ENCODE measurements at regions not wholly inside any gene's neighbourhood (a gene's known extent, or its start where the extent isn't known, plus 50 kb on each side); places are given as distances from the start of the nearest gene placed in this dataset.

GRCh38 chr5:109531262-109531661, 121.5 kb upstream of the PJA2 start (continued):
- TF ChIP-seq MAX (IDR thresholded peaks at IDR 0.05), result no peak

DNA sequence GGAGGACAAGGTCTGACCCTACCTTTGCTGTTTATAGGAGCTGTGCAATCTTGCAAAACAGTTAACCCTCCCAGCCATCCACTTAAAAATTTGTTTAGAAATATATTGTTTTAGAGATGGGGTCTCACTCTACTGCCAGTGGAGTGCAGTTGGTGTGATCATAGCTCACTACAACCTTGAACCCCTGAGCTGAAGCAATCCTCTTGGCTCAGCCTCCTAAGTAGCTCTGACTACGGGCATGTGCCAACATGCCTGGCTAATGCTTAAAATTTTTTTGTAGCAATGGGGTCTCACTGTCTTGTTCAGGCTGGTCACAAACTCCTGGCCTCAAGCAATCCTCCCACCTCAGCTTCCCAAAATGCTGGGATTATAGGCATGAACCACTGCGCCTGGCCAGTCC, 120.2 kb upstream of the PJA2 start:
- Histone ChIP-seq H3K9ac (ENCODE audit: low read length) (no peak overlapping the region), H3K27ac (ENCODE audit: low read depth, low read length) (no peak overlapping the region), H3K36me3 (ENCODE audit: control insufficient read depth in 1 of 2, insufficient read depth in 2 of 2, low read length in 2 of 2) (no peaks in the 10 kb centered on the region), H3K79me2 (ENCODE audit: insufficient read depth, low read length) (no peaks in the 10 kb centered on the region), H4K20me1 (ENCODE audit: insufficient read depth) (no peaks in the 10 kb centered on the region), H2AFZ (ENCODE audit: low read depth, low read length, poor library complexity, severe bottlenecking) (no peak overlapping the region), H3K9me3 (ENCODE audit: control insufficient read depth in 1 of 2, insufficient read depth in 1 of 2, low read depth in 1 of 2, low read length in 2 of 2) (no peaks in the 10 kb centered on the region), H3K4me3 (replicated peaks in 1 of 2; ENCODE audit: low read depth in 1 of 2, low read length in 2 of 2) (no peak overlapping the region), H3K9me2 (ENCODE audit: insufficient read depth) (no peaks in the 10 kb centered on the region), H3K27me3 (ENCODE audit: insufficient read depth, low read length) (no peaks in the 10 kb centered on the region), H3K4me2 (ENCODE audit: low read length) (no peak overlapping the region), H3K4me1 (ENCODE audit: control insufficient read depth in 1 of 2, insufficient read depth in 2 of 2, low read length in 2 of 2) (no peaks in the 10 kb centered on the region)
- DNase-seq (ENCODE audit: low read depth, low spot score) (no peak), ATAC-seq (no peak)
- no peak for TF ChIP-seq POLR2A (IDR thresholded peaks at IDR 0.05; ENCODE audit: borderline replicate concordance, extremely low read depth, insufficient read depth, insufficient read length)
- TF ChIP-seq, protein P1, sequence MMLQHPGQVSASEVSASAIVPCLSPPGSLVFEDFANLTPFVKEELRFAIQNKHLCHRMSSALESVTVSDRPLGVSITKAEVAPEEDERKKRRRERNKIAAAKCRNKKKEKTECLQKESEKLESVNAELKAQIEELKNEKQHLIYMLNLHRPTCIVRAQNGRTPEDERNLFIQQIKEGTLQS (IDR thresholded peaks at IDR 0.05), result no peak
- no peak for TF ChIP-seq SRF (IDR thresholded peaks at IDR 0.05; ENCODE audit: low read depth)
- TF ChIP-seq ZFX (IDR thresholded peaks at IDR 0.05), result no peak
- no peak for TF ChIP-seq TCF7L2 (IDR thresholded peaks at IDR 0.05; ENCODE audit: borderline replicate concordance, extremely low read depth, insufficient read depth, insufficient read length)
- no peak for TF ChIP-seq FOSL1 (IDR thresholded peaks at IDR 0.05; ENCODE audit: low read depth)
- no peak for TF ChIP-seq MAX (IDR thresholded peaks at IDR 0.05)
- no peak for TF ChIP-seq EZH2phosphoT487 (IDR thresholded peaks at IDR 0.05; ENCODE audit: borderline replicate concordance)
- no peak for TF ChIP-seq ELF1 (IDR thresholded peaks at IDR 0.05; ENCODE audit: borderline replicate concordance, low read depth)
- no peak for TF ChIP-seq CTCF (IDR thresholded peaks at IDR 0.05 in 2 of 3, conservative IDR thresholded peaks at IDR 0.05 in 1 of 3; ENCODE audit: borderline replicate concordance in 1 of 3, insufficient read depth in 1 of 3, low read depth in 2 of 3, low read length in 2 of 3)
- no peak for TF ChIP-seq SP1 (IDR thresholded peaks at IDR 0.05; ENCODE audit: low read depth)
- no peak for TF ChIP-seq YY1 (IDR thresholded peaks at IDR 0.05; ENCODE audit: extremely low read depth, insufficient replicate concordance, low read depth, low read length)
- TF ChIP-seq SIN3A (IDR thresholded peaks at IDR 0.05; ENCODE audit: low read depth), result no peak
- no peak for TF ChIP-seq CEBPB (IDR thresholded peaks at IDR 0.05; ENCODE audit: low read depth)
- TF ChIP-seq, protein P2, sequence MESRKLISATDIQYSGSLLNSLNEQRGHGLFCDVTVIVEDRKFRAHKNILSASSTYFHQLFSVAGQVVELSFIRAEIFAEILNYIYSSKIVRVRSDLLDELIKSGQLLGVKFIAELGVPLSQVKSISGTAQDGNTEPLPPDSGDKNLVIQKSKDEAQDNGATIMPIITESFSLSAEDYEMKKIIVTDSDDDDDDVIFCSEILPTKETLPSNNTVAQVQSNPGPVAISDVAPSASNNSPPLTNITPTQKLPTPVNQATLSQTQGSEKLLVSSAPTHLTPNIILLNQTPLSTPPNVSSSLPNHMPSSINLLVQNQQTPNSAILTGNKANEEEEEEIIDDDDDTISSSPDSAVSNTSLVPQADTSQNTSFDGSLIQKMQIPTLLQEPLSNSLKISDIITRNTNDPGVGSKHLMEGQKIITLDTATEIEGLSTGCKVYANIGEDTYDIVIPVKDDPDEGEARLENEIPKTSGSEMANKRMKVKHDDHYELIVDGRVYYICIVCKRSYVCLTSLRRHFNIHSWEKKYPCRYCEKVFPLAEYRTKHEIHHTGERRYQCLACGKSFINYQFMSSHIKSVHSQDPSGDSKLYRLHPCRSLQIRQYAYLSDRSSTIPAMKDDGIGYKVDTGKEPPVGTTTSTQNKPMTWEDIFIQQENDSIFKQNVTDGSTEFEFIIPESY (IDR thresholded peaks at IDR 0.05; ENCODE audit: extremely low read depth, insufficient replicate concordance, low read length), result no peak
- no peak for TF ChIP-seq RAD21 (IDR thresholded peaks at IDR 0.05; ENCODE audit: low read depth)
- TF ChIP-seq POLR2AphosphoS5 (IDR thresholded peaks at IDR 0.05; ENCODE audit: low read depth, low read length), result no peak
- no peak for TF ChIP-seq EZH2 (IDR thresholded peaks at IDR 0.05)
- TF ChIP-seq JUND (IDR thresholded peaks at IDR 0.05), result no peak
- no peak for TF ChIP-seq EGR1 (IDR thresholded peaks at IDR 0.05; ENCODE audit: low read depth)
- RAD21 ChIA-PET (ENCODE audit: low non-redundant PET in 1 of 2, low total read pairs in 2 of 2, uncharacterized antibody in 2 of 2, unreplicated experiment in 2 of 2), result no interaction called here
- intact Hi-C loops (cut with micrococcal nuclease), result no loop called here
- CTCF ChIA-PET, result no interaction called here
- POLR2A ChIA-PET, result no interaction called here
- BruUV-seq (replicated peaks), result no TSS peak

Data from HCT116 (cell line).